ENCODE measurements at regions not wholly inside any gene's neighbourhood (a gene's known extent, or its start where the extent isn't known, plus 50 kb on each side); places are given as distances from the start of the nearest gene placed in this dataset.
"Not testable (repeated sequence)": the region's sequence is repeated elsewhere in the genome, so short reads cannot be mapped to it uniquely, and the experiment has no call there.

GRCh38 chr5:116730706-116731105, 156.1 kb upstream of the SEMA6A start:
- no peak for DNase-seq (ENCODE audit: low read depth)
- TF ChIP-seq CTCF (IDR thresholded peaks at IDR 0.05; ENCODE audit: low read length, missing control alignments): no peak
- no peak overlapping the region for H3K4me3 ChIP-seq (replicated peaks; ENCODE audit: low read depth, low read length)

GRCh38 chr5:116730185-116730584, 155.6 kb upstream of the SEMA6A start:
- no peak for TF ChIP-seq CTCF (IDR thresholded peaks at IDR 0.05; ENCODE audit: low read length, missing control alignments)
- DNase-seq (ENCODE audit: low read depth): no peak
- H3K4me3 ChIP-seq (replicated peaks; ENCODE audit: low read depth, low read length): no peak overlapping the region

- no peak overlapping the region for H3K4me3 ChIP-seq (replicated peaks; ENCODE audit: low read depth, low read length)
- no peak for TF ChIP-seq CTCF (IDR thresholded peaks at IDR 0.05; ENCODE audit: low read length, missing control alignments)
- DNase-seq (ENCODE audit: low read depth): no peak
Observed at GRCh38 chr5:116727248-116727647, 152.6 kb upstream of the SEMA6A start.

GRCh38 chr5:116726180-116726579, 151.6 kb upstream of the SEMA6A start:
- DNase-seq (ENCODE audit: low read depth); H3K4me3 ChIP-seq (replicated peaks; ENCODE audit: low read depth, low read length): not testable (repeated sequence)

GRCh38 chr5:116724971-116725370, 150.3 kb upstream of the SEMA6A start:
- TF ChIP-seq CTCF (IDR thresholded peaks at IDR 0.05; ENCODE audit: low read length, missing control alignments): no peak
- no peak overlapping the region for H3K4me3 ChIP-seq (replicated peaks; ENCODE audit: low read depth, low read length)
- no peak for DNase-seq (ENCODE audit: low read depth)

- DNase-seq (ENCODE audit: low read depth): no peak
- TF ChIP-seq CTCF (IDR thresholded peaks at IDR 0.05; ENCODE audit: low read length, missing control alignments): no peak
- H3K4me3 ChIP-seq (replicated peaks; ENCODE audit: low read depth, low read length): no peak overlapping the region
Observed at GRCh38 chr5:116722651-116723050, 148.0 kb upstream of the SEMA6A start.

- no peak for DNase-seq (ENCODE audit: low read depth)
- H3K4me3 ChIP-seq (replicated peaks; ENCODE audit: low read depth, low read length): no peak overlapping the region
- no peak for TF ChIP-seq CTCF (IDR thresholded peaks at IDR 0.05; ENCODE audit: low read length, missing control alignments)
Observed at GRCh38 chr5:116719106-116719505, 144.5 kb upstream of the SEMA6A start.

- no peak for DNase-seq (ENCODE audit: low read depth)
- no peak for TF ChIP-seq CTCF (IDR thresholded peaks at IDR 0.05; ENCODE audit: low read length, missing control alignments)
- H3K4me3 ChIP-seq (replicated peaks; ENCODE audit: low read depth, low read length): no peak overlapping the region
Observed at GRCh38 chr5:116718317-116718716, 143.7 kb upstream of the SEMA6A start.
